Activated naive CD4-positive, alpha-beta T cell treated with anti-CD3 and anti-CD28 coated beads, Interleukin-2, amount 50 U/mL, for 72 hours (primary cell): ENCODE measurements at regions not wholly inside any gene's neighbourhood (a gene's known extent, or its start where the extent isn't known, plus 50 kb on each side); places are given as distances from the start of the nearest gene placed in this dataset.

Source experiments
- ATAC-seq, 2 donors: fragments of 150-1000 bp; cut with Tn5 transposase; 2 replicates each; pipeline ENCODE4 v1.10.0; 2021; ENCODE audit warnings: mild to moderate bottlenecking in 2 of 2, moderate library complexity in 2 of 2
- DNase-seq, 2 donors: peaks; one replicate each; pipeline ENCODE4 v3.0.0; 2021 to 2022; ENCODE audit warnings: low spot score in 2 of 2
- H3K27ac Mint-ChIP-seq, 2 donors: one replicate each; pipeline ENCODE4 v1.8.0; 2022; ENCODE audit warnings: mild to moderate bottlenecking in 2 of 2, mixed read lengths in 2 of 2
- H3K36me3 Mint-ChIP-seq, 2 donors: one replicate each; pipeline ENCODE4 v1.8.0; 2022; ENCODE audit warnings: mixed read lengths in 2 of 2
- H3K9me3 Mint-ChIP-seq, 2 donors: one replicate each; pipeline ENCODE4 v1.8.0; 2022; ENCODE audit warnings: mixed read lengths in 2 of 2

GRCh38 chr1:200330741-200331428 is 79.0 kb downstream of the ZNF281 start:
- H3K36me3 Mint-ChIP-seq, result no peaks in the 10 kb centered on the region
- ATAC-seq, result no peak
- DNase-seq, result no peak
- H3K9me3 Mint-ChIP-seq, result no peaks in the 10 kb centered on the region
- H3K27ac Mint-ChIP-seq, result no peak overlapping the region

GRCh38 chr1:200329208-200329882 is 80.5 kb downstream of the ZNF281 start:
- Mint-ChIP-seq H3K9me3 (no peaks in the 10 kb centered on the region), H3K27ac (no peak overlapping the region), H3K36me3 (no peaks in the 10 kb centered on the region)
- ATAC-seq, result no peak
- DNase-seq, result no peak

- Mint-ChIP-seq H3K9me3 (no peaks in the 10 kb centered on the region), H3K27ac (no peak overlapping the region), H3K36me3 (no peaks in the 10 kb centered on the region)
- no peak for ATAC-seq
- DNase-seq, result no peak
Observed at GRCh38 chr1:200328379-200328778, 81.5 kb downstream of the ZNF281 start.

GRCh38 chr1:200323856-200324400 is 85.9 kb downstream of the ZNF281 start:
- DNase-seq (no peak), ATAC-seq (no peak)
- Mint-ChIP-seq H3K36me3 (no peaks in the 10 kb centered on the region), H3K27ac (no peak overlapping the region), H3K9me3 (no peaks in the 10 kb centered on the region)

- no peaks in the 10 kb centered on the region for H3K9me3 Mint-ChIP-seq
- ATAC-seq (no peak), DNase-seq (no peak)
- H3K36me3 Mint-ChIP-seq, result no peaks in the 10 kb centered on the region
- no peak overlapping the region for H3K27ac Mint-ChIP-seq
Observed at GRCh38 chr1:200319148-200319547, 90.7 kb downstream of the ZNF281 start.

GRCh38 chr1:200317236-200317635 is 92.6 kb downstream of the ZNF281 start:
- Mint-ChIP-seq H3K27ac (no peak overlapping the region), H3K9me3 (no peaks in the 10 kb centered on the region), H3K36me3 (no peaks in the 10 kb centered on the region)
- ATAC-seq, result no peak
- no peak for DNase-seq

- Mint-ChIP-seq H3K36me3 (no peaks in the 10 kb centered on the region), H3K9me3 (no peaks in the 10 kb centered on the region), H3K27ac (no peak overlapping the region)
- no peak for ATAC-seq
- DNase-seq, result no peak
Observed at GRCh38 chr1:200316148-200316803, 93.6 kb downstream of the ZNF281 start.

- H3K36me3 Mint-ChIP-seq, result no peaks in the 10 kb centered on the region
- no peaks in the 10 kb centered on the region for H3K9me3 Mint-ChIP-seq
- ATAC-seq, result no peak
- no peak overlapping the region for H3K27ac Mint-ChIP-seq
- DNase-seq, result no peak
Observed at GRCh38 chr1:200314085-200314750, 95.6 kb downstream of the ZNF281 start.

- H3K9me3 Mint-ChIP-seq, result no peaks in the 10 kb centered on the region
- no peak overlapping the region for H3K27ac Mint-ChIP-seq
- DNase-seq, result no peak
- no peaks in the 10 kb centered on the region for H3K36me3 Mint-ChIP-seq
- ATAC-seq, result no peak
Observed at GRCh38 chr1:200311256-200311655, 98.6 kb downstream of the ZNF281 start.

- ATAC-seq (no peak), DNase-seq (no peak)
- Mint-ChIP-seq H3K27ac (no peak overlapping the region), H3K36me3 (no peaks in the 10 kb centered on the region), H3K9me3 (no peaks in the 10 kb centered on the region)
Observed at GRCh38 chr1:200310824-200311223, 99.0 kb downstream of the ZNF281 start.

- H3K27ac Mint-ChIP-seq, result no peak overlapping the region
- DNase-seq (no peak), ATAC-seq (no peak)
- no peaks in the 10 kb centered on the region for H3K9me3 Mint-ChIP-seq
- H3K36me3 Mint-ChIP-seq, result no peaks in the 10 kb centered on the region
Observed at GRCh38 chr1:200307755-200308066, 102.1 kb downstream of the ZNF281 start.

- Mint-ChIP-seq H3K9me3 (no peaks in the 10 kb centered on the region), H3K36me3 (no peaks in the 10 kb centered on the region), H3K27ac (peak overlapping the region in 1 of 2 donors; percentile 81)
- DNase-seq (peak in 1 of 2 donors; percentile 7), ATAC-seq (peak; percentile 10 to 41)
Observed at GRCh38 chr1:200306944-200307754, 102.7 kb downstream of the ZNF281 start.

GRCh38 chr1:200305806-200306205 is 104.0 kb downstream of the ZNF281 start:
- ATAC-seq (no peak), DNase-seq (no peak)
- no peak overlapping the region for H3K27ac Mint-ChIP-seq
- no peaks in the 10 kb centered on the region for H3K9me3 Mint-ChIP-seq
- H3K36me3 Mint-ChIP-seq, result no peaks in the 10 kb centered on the region

GRCh38 chr1:200304171-200304570 is 105.7 kb downstream of the ZNF281 start:
- ATAC-seq, result no peak
- Mint-ChIP-seq H3K27ac (no peak overlapping the region), H3K36me3 (no peaks in the 10 kb centered on the region), H3K9me3 (no peaks in the 10 kb centered on the region)
- DNase-seq, result no peak

GRCh38 chr1:200302921-200303290 is 106.9 kb downstream of the ZNF281 start:
- ATAC-seq (peak in 1 of 2 donors; percentile 4), DNase-seq (no peak)
- no peaks in the 10 kb centered on the region for H3K9me3 Mint-ChIP-seq
- no peaks in the 10 kb centered on the region for H3K36me3 Mint-ChIP-seq
- peak overlapping the region in 1 of 2 donors; percentile 42 for H3K27ac Mint-ChIP-seq

GRCh38 chr1:200302192-200302920 is 107.5 kb downstream of the ZNF281 start:
- no peaks in the 10 kb centered on the region for H3K9me3 Mint-ChIP-seq
- H3K36me3 Mint-ChIP-seq, result no peaks in the 10 kb centered on the region
- DNase-seq, result peak; percentile 53 to 77
- ATAC-seq, result peak; percentile 89 to 95
- peak overlapping the region in 1 of 2 donors; percentile 42 for H3K27ac Mint-ChIP-seq
